Right hindlimb (tissue), 1 donor: ENCODE measurements at regions not wholly inside any gene's neighbourhood (a gene's known extent, or its start where the extent isn't known, plus 50 kb on each side); places are given as distances from the start of the nearest gene placed in this dataset.
"Not testable (repeated sequence)": the region's sequence is repeated elsewhere in the genome, so short reads cannot be mapped to it uniquely, and the experiment has no call there.

Source experiments
- DNase-seq: peaks from one replicate; pipeline ENCODE4 v3.0.0-alpha.2; 2018

- DNase-seq = no peak
Measured at GRCh38 chr5:91315701-91316100, 67.4 kb downstream of the ARRDC3 start.

GRCh38 chr5:91313757-91314673 lies 69.1 kb downstream of the ARRDC3 start:
- peak; percentile 47 for DNase-seq

- DNase-seq = no peak
Measured at GRCh38 chr5:91312698-91313097, 70.4 kb downstream of the ARRDC3 start.

GRCh38 chr5:91311697-91312501 lies 71.2 kb downstream of the ARRDC3 start:
- DNase-seq = peak; percentile 78

GRCh38 chr5:91311168-91311696 lies 71.9 kb downstream of the ARRDC3 start:
- peak; percentile 21 for DNase-seq

- not testable (repeated sequence) for DNase-seq
Measured at GRCh38 chr5:91308157-91308556, 75.0 kb downstream of the ARRDC3 start.

- peak; percentile 73 for DNase-seq
Measured at GRCh38 chr5:91307048-91307447, 76.1 kb downstream of the ARRDC3 start.

GRCh38 chr5:91306497-91306896 lies 76.6 kb downstream of the ARRDC3 start:
- no peak for DNase-seq

- no peak for DNase-seq
Measured at GRCh38 chr5:91305640-91306039, 77.5 kb downstream of the ARRDC3 start.

GRCh38 chr5:91304015-91304414 lies 79.1 kb downstream of the ARRDC3 start:
- not testable (repeated sequence) for DNase-seq

- DNase-seq = no peak
Measured at GRCh38 chr5:91302958-91303357, 80.2 kb downstream of the ARRDC3 start.

- DNase-seq = no peak
Measured at GRCh38 chr5:91302305-91302704, 80.8 kb downstream of the ARRDC3 start.

GRCh38 chr5:91301106-91301846 lies 81.8 kb downstream of the ARRDC3 start:
- DNase-seq = no peak

- no peak for DNase-seq
Measured at GRCh38 chr5:91297994-91298393, 85.1 kb downstream of the ARRDC3 start.

- DNase-seq = peak; percentile 62
Measured at GRCh38 chr5:91296674-91297143, 86.4 kb downstream of the ARRDC3 start.

GRCh38 chr5:91296102-91296501 lies 87.0 kb downstream of the ARRDC3 start:
- DNase-seq = not testable (repeated sequence)

GRCh38 chr5:91293131-91293530 lies 90.0 kb downstream of the ARRDC3 start:
- no peak for DNase-seq

GRCh38 chr5:91291628-91292569 lies 91.2 kb downstream of the ARRDC3 start:
- no peak for DNase-seq

- peak; percentile 43 for DNase-seq
Measured at GRCh38 chr5:91288118-91288916, 94.8 kb downstream of the ARRDC3 start.

- not testable (repeated sequence) for DNase-seq
Measured at GRCh38 chr5:91285062-91285461, 98.1 kb downstream of the ARRDC3 start.

- no peak for DNase-seq
Measured at GRCh38 chr5:91283899-91284298, 99.2 kb downstream of the ARRDC3 start.
